HEK293 (cell line): ENCODE measurements at regions not wholly inside any gene's neighbourhood (a gene's known extent, or its start where the extent isn't known, plus 50 kb on each side); places are given as distances from the start of the nearest gene placed in this dataset.
"Not testable (repeated sequence)": the region's sequence is repeated elsewhere in the genome, so short reads cannot be mapped to it uniquely, and the experiment has no call there.

Experiments used
- CTCF ChIA-PET: fragments of 350-600 bp; formaldehyde crosslinking; extraction: SDS; loops from one replicate; lab custom pipeline; 2021; ENCODE audit warnings: antibody characterized with exemption; lab: Yijun Ruan, JAX
- POLR2A ChIA-PET: fragments of 300-600 bp; formaldehyde crosslinking; extraction: SDS; loops from one replicate; lab custom pipeline; 2020; ENCODE audit warnings: antibody characterized with exemption, inconsistent platforms; lab: Yijun Ruan, JAX
- H3K27ac ChIP-seq: fragments of 200-500 bp; sonication (Bioruptor generic); 2 replicates; pipeline ENCODE4 v1.5.1; 2014; ENCODE audit warnings: low read depth, low read length, control low read depth, inconsistent platforms; ENCODE audit errors: extremely low read depth
- H3K36me3 ChIP-seq, 2 experiments: fragments of 200-500 bp in 1 of 2; sonication (Bioruptor generic) in 1 of 2; 1 replicate in 1 of 2; 2 replicates in 1 of 2; pipeline ENCODE4 v1.5.1; 2014 to 2017; ENCODE audit warnings: inconsistent platforms in 2 of 2, low read length in 2 of 2; ENCODE audit not compliant: control insufficient read depth in 2 of 2, insufficient read depth in 1 of 2
- H3K4me1 ChIP-seq: fragments of 200-500 bp; sonication (Bioruptor generic); 2 replicates; pipeline ENCODE4 v1.5.1; 2014; ENCODE audit warnings: mild to moderate bottlenecking, low read length, inconsistent platforms; ENCODE audit not compliant: control insufficient read depth, insufficient read depth
- H3K4me3 ChIP-seq: 2 replicates; pipeline ENCODE4 v1.5.1; 2011; ENCODE audit warnings: low read depth, mild to moderate bottlenecking, control low read depth, low read length, moderate library complexity
- H3K9me3 ChIP-seq: fragments of 200-500 bp; sonication (Bioruptor generic); 2 replicates; pipeline ENCODE4 v1.5.1; 2014; ENCODE audit warnings: low read depth, low read length, inconsistent platforms; ENCODE audit not compliant: control insufficient read depth, insufficient read depth
- ELK4 ChIP-seq: IDR thresholded peaks from 2 replicates; pipeline ENCODE4 v1.6.1; 2011; ENCODE audit warnings: mild to moderate bottlenecking, low read depth, low read length, borderline replicate concordance
- SALL2 ChIP-seq: fragments of 450-650 bp; formaldehyde crosslinking; IDR thresholded peaks from 2 replicates; pipeline ENCODE4 v1.5.0; 2017; ENCODE audit warnings: missing biosample characterization, mild to moderate bottlenecking, missing genetic modification characterization, borderline replicate concordance
- SETDB1 ChIP-seq: IDR thresholded peaks from one replicate; pipeline ENCODE4 v1.6.1; 2017; ENCODE audit warnings: mild to moderate bottlenecking, low read length, moderate library complexity, mixed read lengths; ENCODE audit not compliant: insufficient read length
- SP3 ChIP-seq: fragments of 450-650 bp; formaldehyde crosslinking; IDR thresholded peaks from 2 replicates; pipeline ENCODE4 v1.5.1; 2016; ENCODE audit warnings: missing biosample characterization, missing genetic modification characterization
- TRIM28 ChIP-seq: IDR thresholded peaks from 2 replicates; pipeline ENCODE4 v1.6.1; 2011; ENCODE audit warnings: low read length, control low read depth, borderline replicate concordance
- YY1 ChIP-seq: fragments of 450-650 bp; formaldehyde crosslinking; IDR thresholded peaks from 2 replicates; pipeline ENCODE4 v1.5.1; 2018; ENCODE audit warnings: missing biosample characterization, missing genetic modification characterization
- ZBTB26 ChIP-seq: fragments of 450-650 bp; formaldehyde crosslinking; optimal IDR thresholded peaks from 2 replicates; pipeline ENCODE3; 2016; ENCODE audit warnings: missing biosample characterization, mild to moderate bottlenecking, missing genetic modification characterization
- ZFP37 ChIP-seq: fragments of 450-650 bp; formaldehyde crosslinking; IDR thresholded peaks from 2 replicates; pipeline ENCODE4 v1.5.1; 2016; ENCODE audit warnings: missing biosample characterization, missing genetic modification characterization
- ZNF223 ChIP-seq: fragments of 450-650 bp; formaldehyde crosslinking; IDR thresholded peaks from 2 replicates; pipeline ENCODE4 v1.5.1; 2016; ENCODE audit warnings: missing biosample characterization, missing genetic modification characterization
- ZNF354C ChIP-seq: fragments of 450-650 bp; formaldehyde crosslinking; IDR thresholded peaks from 2 replicates; pipeline ENCODE4 v1.5.1; 2016; ENCODE audit warnings: missing biosample characterization, missing genetic modification characterization, low read depth, borderline replicate concordance
- ZNF561 ChIP-seq: fragments of 450-650 bp; IDR thresholded peaks from 2 replicates; pipeline ENCODE4 v1.5.1; 2018; ENCODE audit warnings: missing biosample characterization, missing genetic modification characterization, borderline replicate concordance
- ZNF571 ChIP-seq: fragments of 450-650 bp; formaldehyde crosslinking; IDR thresholded peaks from 2 replicates; pipeline ENCODE4 v1.5.0; 2017; ENCODE audit warnings: missing biosample characterization, missing genetic modification characterization
- ZNF585B ChIP-seq: fragments of 450-650 bp; formaldehyde crosslinking; IDR thresholded peaks from 2 replicates; pipeline ENCODE4 v1.5.1; 2016; ENCODE audit warnings: missing biosample characterization, missing genetic modification characterization
- ZNF626 ChIP-seq: fragments of 450-650 bp; sonication (Bioruptor Pico); formaldehyde crosslinking; IDR thresholded peaks from 2 replicates; pipeline ENCODE4 v1.5.1; 2018; ENCODE audit warnings: missing biosample characterization, missing genetic modification characterization, inconsistent platforms
- ZXDB ChIP-seq: fragments of 450-650 bp; formaldehyde crosslinking; IDR thresholded peaks from 2 replicates; pipeline ENCODE4 v1.5.1; 2016; ENCODE audit warnings: missing biosample characterization, missing genetic modification characterization
- TF ChIP-seq, protein P1 (sequence below): fragments of 450-650 bp; formaldehyde crosslinking; IDR thresholded peaks from 2 replicates; pipeline ENCODE4 v1.5.1; 2016; ENCODE audit warnings: missing biosample characterization, missing genetic modification characterization
- TF ChIP-seq, protein P2 (sequence below): fragments of 450-650 bp; formaldehyde crosslinking; IDR thresholded peaks from 2 replicates; pipeline ENCODE4 v1.5.1; 2016; ENCODE audit warnings: missing biosample characterization, missing genetic modification characterization, borderline replicate concordance

DNA sequence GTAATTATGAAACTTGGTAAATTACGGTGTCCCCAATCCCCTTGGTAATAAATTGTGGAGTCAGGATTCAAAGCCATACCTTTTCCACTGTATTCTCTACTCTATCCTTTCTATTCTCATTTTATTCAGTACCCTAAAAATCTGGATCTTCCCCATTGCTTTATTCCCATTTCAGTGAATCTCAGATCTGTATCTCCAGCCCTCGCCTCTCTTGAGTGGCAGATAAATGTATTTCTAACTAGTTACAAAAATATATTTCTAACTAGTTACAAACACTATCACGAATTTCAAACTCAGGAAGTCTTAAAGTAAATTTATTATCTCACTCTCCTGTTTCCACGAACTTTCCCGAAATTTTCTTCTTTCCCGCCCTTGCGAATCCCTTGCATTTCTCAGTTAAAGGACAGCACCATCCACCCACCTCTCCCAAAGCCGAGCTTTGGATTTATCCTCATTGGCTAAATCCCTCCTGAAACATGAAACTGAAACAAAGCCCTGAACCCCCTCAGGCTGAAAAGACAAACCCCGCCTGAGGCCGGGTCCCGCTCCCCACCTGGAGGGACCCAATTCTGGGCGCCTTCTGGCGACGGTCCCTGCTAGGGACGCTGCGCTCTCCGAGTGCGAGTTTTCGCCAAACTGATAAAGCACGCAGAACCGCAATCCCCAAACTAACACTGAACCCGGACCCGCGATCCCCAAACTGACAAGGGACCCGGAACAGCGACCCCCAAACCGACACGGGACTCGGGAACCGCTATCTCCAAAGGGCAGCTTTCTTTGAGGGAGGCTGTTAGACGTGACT is 164.3 kb upstream of the PABPC3 start:
- no peak overlapping the region for H3K27ac ChIP-seq
- POLR2A ChIA-PET, result no interaction called here
- CTCF ChIA-PET, result no interaction called here
- no peak for TF ChIP-seq SP3 (tag by site-specific recombination)
- no peak for TF ChIP-seq ZNF354C (tag by site-specific recombination)
- TF ChIP-seq ZBTB26, result no peak
- no peak for TF ChIP-seq SETDB1
- no peak for TF ChIP-seq ZNF561
- no peak for TF ChIP-seq ZNF626 (tag by site-specific recombination)
- TF ChIP-seq ZFP37, result no peak
- TF ChIP-seq, protein P1, sequence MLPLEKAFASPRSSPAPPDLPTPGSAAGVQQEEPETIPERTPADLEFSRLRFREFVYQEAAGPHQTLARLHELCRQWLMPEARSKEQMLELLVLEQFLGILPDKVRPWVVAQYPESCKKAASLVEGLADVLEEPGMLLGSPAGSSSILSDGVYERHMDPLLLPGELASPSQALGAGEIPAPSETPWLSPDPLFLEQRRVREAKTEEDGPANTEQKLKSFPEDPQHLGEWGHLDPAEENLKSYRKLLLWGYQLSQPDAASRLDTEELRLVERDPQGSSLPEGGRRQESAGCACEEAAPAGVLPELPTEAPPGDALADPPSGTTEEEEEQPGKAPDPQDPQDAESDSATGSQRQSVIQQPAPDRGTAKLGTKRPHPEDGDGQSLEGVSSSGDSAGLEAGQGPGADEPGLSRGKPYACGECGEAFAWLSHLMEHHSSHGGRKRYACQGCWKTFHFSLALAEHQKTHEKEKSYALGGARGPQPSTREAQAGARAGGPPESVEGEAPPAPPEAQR, result no peak
- no peak for TF ChIP-seq TRIM28
- TF ChIP-seq, protein P2, sequence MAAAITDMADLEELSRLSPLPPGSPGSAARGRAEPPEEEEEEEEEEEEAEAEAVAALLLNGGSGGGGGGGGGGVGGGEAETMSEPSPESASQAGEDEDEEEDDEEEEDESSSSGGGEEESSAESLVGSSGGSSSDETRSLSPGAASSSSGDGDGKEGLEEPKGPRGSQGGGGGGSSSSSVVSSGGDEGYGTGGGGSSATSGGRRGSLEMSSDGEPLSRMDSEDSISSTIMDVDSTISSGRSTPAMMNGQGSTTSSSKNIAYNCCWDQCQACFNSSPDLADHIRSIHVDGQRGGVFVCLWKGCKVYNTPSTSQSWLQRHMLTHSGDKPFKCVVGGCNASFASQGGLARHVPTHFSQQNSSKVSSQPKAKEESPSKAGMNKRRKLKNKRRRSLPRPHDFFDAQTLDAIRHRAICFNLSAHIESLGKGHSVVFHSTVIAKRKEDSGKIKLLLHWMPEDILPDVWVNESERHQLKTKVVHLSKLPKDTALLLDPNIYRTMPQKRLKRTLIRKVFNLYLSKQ, result no peak
- TF ChIP-seq ZNF571 (tag by site-specific recombination), result no peak
- no peak for TF ChIP-seq ZNF585B (tag by site-specific recombination)
- no peak for TF ChIP-seq SALL2 (tag by site-specific recombination)
- no peak for TF ChIP-seq YY1 (tag by site-specific recombination)
- no peak for TF ChIP-seq ZNF223
- TF ChIP-seq ELK4, result no peak
- TF ChIP-seq ZXDB (tag by site-specific recombination), result no peak
- no peaks in the 10 kb centered on the region for H3K36me3 ChIP-seq
- no peaks in the 10 kb centered on the region for H3K9me3 ChIP-seq
- H3K4me3 ChIP-seq, result no peak overlapping the region
- no peaks in the 10 kb centered on the region for H3K4me1 ChIP-seq

DNA sequence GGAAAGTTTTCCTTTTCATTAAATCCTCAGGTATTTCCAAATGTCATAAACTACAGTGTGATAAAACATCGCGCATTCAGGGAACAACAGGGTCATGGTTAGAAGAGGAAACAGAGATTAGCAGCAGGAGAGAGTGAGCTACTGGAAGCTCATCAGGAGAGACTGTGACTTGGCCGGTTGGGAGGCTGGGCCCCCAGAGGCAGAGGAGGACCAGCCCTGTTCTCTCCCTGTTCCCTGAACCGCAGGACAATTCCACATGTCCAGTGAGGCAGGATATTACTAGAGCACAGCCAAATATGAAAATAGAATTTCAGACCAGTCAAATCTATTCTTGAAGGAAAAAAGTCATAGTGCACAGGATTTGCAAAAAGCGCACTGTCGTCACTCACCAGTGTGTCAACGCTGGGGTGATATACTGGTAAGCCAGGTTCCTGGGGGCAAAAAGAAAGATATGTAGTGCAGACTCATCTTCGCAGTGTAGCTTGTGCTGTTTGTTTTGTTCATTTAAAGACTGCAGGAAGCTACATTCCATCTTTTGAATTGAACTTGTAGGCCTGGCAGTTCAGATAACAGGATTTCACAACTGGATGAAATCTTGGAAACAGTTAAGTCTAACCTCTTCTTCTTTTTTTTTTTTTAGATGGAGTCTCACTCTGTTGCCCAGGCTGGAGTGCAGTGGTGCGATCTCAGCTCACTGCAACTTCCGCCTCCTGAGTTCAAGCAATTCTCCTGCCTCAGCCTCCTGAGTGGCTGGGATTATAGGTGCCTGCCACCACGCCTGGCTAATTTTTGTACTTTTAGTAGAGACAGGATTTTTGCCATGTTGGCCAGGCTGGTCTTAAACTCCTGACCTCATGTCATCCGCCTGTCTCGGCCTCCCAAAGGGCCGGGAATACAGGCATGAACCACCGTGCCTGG is 162.6 kb upstream of the PABPC3 start:
- POLR2A ChIA-PET, result interaction anchor here (0.7 kb wide), 1 partner anchor 22 kb away, joined by 3 read pairs; no protein-coding TSS in a partner anchor
- CTCF ChIA-PET, result interaction anchor here (0.7 kb wide), 1 partner anchor 1748 kb away, joined by 3 read pairs; no protein-coding TSS in a partner anchor

GRCh38 chr13:24934024-24934385 is 161.9 kb upstream of the PABPC3 start:
- H3K4me1 ChIP-seq, CTCF ChIA-PET, H3K27ac ChIP-seq, H3K9me3 ChIP-seq, H3K36me3 ChIP-seq, POLR2A ChIA-PET, H3K4me3 ChIP-seq: not testable (repeated sequence)

More for the DNA sequence above, 162.6 kb upstream of the PABPC3 start:
- not testable (repeated sequence) for H3K9me3 ChIP-seq, H3K4me3 ChIP-seq, H3K36me3 ChIP-seq, H3K27ac ChIP-seq, H3K4me1 ChIP-seq
